NCI-H510A treated with DMSO at 0.1 percent for 48 hours (cell line): ENCODE measurements at regions not wholly inside any gene's neighbourhood (a gene's known extent, or its start where the extent isn't known, plus 50 kb on each side); places are given as distances from the start of the nearest gene placed in this dataset.

Source experiments
- DNase-seq: peaks from one replicate; lab custom pipeline; 2025; lab: John Stamatoyannopoulos, UW

- DNase-seq, result no peak
These were observed 72.0 kb downstream of the ALX1 start for GRCh38 chr12:85352016-85352415.

GRCh38 chr12:85356596-85357385 is 76.8 kb downstream of the ALX1 start:
- no peak for DNase-seq

- no peak for DNase-seq
These were observed 77.6 kb downstream of the ALX1 start for GRCh38 chr12:85357609-85358008.

DNA sequence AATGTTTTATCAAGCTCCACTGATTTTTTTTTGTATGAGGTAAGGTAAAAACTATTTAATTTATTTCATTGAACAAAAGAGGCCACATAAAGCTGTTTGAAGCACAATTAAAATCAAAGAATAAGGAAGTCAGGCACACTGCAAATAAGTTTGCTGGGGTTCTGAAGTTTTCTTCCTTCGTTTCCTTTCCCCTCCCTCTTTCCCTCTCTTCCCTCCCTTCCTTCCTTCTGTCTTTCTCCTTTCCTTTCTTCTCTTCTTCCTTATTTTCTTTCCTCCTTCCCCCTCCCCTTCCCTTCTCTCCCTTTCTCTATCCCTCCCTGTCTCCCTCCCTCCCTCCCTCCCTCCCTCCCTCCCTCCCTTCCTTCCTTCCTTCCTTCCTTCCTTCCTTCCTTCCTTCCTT is 78.7 kb downstream of the ALX1 start:
- DNase-seq, result no peak

GRCh38 chr12:85363382-85364190 is 83.6 kb downstream of the ALX1 start:
- no peak for DNase-seq

GRCh38 chr12:85367936-85368335 is 87.9 kb downstream of the ALX1 start:
- no peak for DNase-seq

GRCh38 chr12:85369365-85370154 is 89.5 kb downstream of the ALX1 start:
- DNase-seq, result no peak

DNA sequence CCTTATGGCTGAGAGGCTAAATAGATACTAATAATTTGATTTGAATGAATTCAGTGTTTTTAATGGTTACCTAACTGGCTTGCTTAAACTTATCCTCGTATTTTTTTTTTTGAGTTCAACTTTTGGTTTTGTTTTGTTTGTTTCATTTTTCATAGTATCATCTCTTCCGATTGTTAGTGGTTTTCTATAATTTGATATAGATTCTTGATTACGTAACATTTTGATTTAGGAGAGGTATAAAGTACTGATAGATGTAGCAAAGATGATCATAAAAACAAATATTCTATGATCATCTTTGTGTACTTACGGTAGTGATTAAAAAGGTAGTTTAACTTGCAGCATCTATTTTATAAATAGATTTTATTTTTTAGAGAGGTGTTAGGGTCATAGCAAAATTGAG is 93.0 kb downstream of the ALX1 start:
- DNase-seq, result no peak

DNA sequence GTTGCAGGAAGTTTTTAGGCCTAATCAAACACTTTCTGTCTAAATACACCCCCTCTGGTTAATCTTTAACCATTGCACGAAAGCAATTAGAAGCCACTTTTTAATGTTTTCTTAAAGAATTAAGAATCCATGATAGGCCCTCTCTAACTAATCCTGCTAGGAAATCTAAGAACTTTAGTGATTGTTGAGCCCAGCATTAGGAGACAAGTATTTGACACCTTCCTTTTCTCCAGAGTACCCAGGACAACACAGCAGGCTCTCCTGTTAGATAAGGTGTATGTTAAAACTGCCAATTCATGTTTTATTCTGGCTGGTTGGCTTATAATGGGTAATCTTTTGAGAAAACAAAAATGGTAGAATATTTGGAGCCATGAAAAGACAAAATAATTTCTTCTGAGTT is 95.0 kb downstream of the ALX1 start:
- DNase-seq, result no peak

DNA sequence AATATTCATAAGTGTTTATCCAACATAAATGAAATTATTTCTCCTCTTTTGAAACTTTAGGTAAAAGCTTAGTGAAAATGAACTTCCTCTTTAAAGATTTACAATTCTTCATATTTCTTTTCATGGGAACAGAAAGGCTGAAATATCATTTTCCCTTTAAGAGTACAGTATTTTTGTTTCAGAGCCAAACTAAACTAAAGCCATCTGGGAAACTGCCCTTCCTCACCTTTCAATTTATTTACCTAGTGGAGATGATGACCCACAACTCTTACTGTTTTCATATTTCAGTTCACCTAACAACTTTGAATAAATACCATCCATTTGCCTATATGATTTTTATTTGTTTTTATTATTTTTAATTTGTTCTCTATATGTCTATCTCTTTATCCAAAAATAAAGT is 105.4 kb downstream of the ALX1 start:
- no peak for DNase-seq

- no peak for DNase-seq
These were observed 110.2 kb downstream of the ALX1 start for GRCh38 chr12:85390266-85390665.

DNA sequence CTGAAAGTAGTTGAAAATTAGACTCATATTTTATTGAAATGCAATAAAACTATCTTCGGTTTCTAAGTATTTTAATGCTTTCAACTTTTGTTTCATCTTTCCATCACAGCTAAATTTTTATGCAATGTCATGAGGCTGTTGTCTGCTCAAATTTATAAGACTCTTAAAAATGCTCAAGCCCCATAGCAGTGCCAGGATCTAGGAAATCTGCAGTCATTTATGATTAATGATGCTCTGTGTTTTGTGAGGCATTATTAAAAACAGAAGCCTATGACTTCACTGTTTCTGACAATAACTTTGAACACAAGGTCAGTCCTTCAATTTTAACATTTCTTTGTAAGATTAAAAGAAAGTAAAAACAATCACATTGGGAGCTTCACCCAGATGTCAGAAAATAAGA is 112.5 kb downstream of the ALX1 start:
- DNase-seq, result no peak

GRCh38 chr12:85393606-85394005 is 113.6 kb downstream of the ALX1 start:
- DNase-seq, result no peak

DNA sequence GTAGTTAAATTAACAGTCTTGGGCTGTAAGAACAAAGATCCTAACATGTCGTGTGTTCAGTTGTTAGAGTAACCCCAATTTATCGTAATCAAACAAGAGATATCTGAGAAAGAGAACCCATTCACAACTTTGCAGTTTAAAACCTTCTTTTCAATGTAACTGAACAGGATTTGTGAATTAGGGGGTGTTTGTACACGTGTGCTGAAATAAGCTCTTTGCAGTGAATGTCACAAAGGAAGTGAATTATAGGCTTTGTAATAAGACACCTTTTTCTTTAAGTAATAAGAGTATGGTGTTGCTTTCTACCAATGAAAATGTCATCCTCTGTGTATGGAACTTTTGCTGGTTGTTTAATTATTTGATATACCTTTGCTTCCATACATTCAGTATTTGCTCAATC is 114.0 kb downstream of the ALX1 start:
- no peak for DNase-seq

GRCh38 chr12:85394809-85395208 is 114.8 kb downstream of the ALX1 start:
- no peak for DNase-seq

DNA sequence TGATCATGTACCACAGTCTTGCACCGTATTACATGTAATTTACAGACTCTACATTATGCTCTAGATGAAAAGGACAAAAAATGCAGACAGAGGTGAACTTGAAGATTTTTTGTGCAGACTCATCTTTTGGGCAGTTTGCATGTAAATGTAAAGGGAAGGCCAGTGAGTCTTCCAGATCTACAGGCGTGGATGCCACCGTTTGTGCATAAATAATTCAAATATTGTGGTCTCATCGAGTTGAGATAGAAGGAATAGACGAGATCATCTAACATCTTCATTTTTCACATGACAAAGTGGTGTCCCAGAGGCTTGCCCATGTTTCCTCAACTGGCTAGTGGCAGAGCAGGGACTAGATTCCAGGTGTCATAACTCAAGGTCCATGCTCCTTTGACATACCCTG is 125.2 kb downstream of the ALX1 start:
- DNase-seq, result no peak

DNA sequence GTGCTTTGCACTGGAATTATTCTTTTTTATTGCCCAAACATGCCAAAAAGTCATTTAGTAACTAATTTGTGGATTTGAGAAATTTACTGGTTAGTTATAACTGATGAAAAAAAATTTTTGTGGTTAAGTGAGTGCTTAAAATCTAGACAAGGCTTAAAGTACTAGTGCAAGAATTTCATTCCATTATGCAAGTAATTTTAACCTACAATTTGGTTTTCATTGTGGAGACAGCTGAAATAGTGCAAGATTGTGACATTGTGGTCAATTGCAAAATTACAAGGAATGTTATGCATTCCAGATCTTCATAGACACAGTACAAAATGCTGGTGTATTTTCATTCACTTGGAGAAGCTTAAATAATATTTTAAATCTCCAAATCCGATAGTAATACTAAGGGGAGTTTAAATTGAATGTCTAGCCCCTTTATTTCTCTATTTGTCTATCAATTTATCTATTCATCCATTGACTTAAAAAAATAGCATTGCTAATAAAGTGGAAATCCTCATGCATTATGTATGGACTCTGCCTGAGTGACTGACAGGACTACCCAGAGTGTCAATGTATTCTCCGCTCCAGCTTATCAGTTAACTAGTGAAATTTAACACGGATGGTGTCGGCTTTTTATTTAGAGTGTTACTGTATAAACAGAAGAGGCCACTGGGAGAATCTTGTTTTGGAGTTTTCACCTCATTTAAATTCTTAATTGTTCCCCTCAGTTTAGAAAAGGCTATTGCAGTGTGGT is 125.9 kb downstream of the ALX1 start:
- no peak for DNase-seq

DNA sequence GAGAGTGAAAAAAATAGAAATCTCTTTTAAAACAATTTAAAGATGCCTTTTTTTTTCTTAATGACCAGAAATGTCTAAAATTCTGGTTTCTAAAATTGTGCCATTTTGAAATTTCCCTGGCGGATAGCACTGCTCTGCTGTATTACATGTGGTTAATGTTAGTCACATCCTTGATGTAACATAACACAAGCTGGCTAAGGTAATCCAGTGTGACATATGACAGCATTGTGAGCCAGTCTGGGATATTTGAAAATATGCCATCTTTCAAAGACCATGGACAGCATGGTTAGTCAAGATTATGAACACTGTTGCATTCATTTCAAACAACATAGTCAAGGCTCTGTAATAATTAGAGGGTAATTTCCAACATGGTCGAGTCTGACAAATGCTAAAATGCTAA is 133.2 kb downstream of the ALX1 start:
- DNase-seq, result no peak

DNA sequence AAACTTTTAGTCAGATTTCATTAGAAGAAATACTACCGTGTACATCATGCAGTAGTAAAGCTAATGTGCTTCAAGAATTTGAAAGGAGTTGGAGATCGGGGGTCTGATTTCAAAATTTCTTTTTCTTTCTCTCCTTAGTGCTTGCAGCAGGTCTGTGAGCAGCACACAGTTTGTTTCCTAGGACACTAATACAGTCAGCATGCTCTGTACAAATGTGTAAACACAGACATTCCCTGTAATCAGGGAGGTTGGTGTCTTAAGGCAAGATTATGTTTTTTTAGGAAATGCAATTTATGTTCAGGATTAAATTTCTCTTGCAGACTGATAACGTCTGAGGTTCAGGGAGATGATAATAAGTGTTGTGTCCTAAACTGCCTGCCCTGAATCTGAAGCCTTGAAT is 142.7 kb downstream of the ALX1 start:
- no peak for DNase-seq

DNA sequence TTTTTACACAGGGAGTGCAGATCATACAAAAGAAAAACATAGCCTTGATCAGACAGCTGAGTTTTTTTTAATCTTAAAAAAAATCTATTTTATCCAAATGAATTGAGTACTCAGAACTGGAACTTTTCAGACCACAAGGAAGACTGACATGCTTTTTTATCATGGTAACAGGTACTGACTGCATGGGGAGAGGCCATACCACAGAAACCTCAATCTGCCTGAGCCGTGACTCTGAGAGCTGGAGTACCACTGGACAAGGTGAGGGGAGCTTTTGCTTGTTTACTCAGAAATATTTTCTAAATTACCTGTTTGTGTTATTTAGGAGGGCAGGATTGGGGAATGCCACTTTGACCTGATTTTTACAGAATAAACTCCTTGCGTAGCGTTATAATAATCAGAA is 143.9 kb downstream of the ALX1 start:
- DNase-seq, result no peak

GRCh38 chr12:85424581-85425348 is 144.7 kb downstream of the ALX1 start:
- DNase-seq, result no peak

DNA sequence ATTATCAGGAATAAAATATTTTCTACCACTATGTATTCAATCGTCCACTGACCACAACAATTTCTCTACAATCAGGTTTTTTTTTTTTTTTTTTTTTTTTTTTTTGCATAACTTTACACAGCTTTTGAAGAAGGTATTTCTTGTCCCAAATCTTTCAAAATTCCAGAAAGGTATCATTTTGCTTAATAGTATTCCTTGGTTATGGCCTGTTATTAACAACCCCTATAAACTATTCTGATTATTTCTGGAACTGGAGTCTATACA is 145.3 kb downstream of the ALX1 start:
- DNase-seq, result no peak
